ENCODE measurements at regions not wholly inside any gene's neighbourhood (a gene's known extent, or its start where the extent isn't known, plus 50 kb on each side); places are given as distances from the start of the nearest gene placed in this dataset.

DNA sequence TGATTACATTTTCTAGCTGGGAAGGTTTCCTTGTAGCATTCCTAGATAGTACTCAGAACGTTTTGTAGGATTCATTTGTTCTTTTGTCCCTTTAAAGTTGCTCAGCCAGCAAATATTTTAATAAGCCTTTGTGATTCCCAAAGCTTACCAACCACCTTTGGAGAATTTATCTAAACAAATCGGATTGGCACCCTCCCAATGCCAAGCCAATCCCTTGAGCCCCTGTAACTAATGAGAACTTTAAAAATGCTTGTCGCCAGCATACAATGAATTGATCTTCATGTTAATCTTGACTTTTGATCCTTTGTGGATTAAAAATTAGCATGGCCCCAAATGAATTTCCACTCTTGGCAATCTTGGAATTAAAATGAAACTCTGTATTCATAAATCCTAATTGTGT lies 559.5 kb downstream of the UTRN start:
- intact Hi-C loops (cut with micrococcal nuclease; ENCODE audit: unreplicated experiment) = no loop called here
- POLR2A ChIA-PET (ENCODE audit: low non-redundant PET) = interaction anchor here (0.6 kb wide), 1 partner anchor 932 kb away, joined by 3 read pairs; no protein-coding TSS in a partner anchor
- DNase-seq (ENCODE audit: low spot score) = peak; percentile 11
- peaks cover 11% of the 10 kb centered on the region for H3K4me1 ChIP-seq (ENCODE audit: insufficient read depth, low read length, poor library complexity, severe bottlenecking)
- no peak overlapping the region for H3K27ac ChIP-seq (ENCODE audit: low read depth, low read length, poor library complexity, severe bottlenecking)
- no peaks in the 10 kb centered on the region for H3K27me3 ChIP-seq (replicated peaks; ENCODE audit: insufficient read depth, low read depth, low read length, poor library complexity)
- TF ChIP-seq, protein P1, sequence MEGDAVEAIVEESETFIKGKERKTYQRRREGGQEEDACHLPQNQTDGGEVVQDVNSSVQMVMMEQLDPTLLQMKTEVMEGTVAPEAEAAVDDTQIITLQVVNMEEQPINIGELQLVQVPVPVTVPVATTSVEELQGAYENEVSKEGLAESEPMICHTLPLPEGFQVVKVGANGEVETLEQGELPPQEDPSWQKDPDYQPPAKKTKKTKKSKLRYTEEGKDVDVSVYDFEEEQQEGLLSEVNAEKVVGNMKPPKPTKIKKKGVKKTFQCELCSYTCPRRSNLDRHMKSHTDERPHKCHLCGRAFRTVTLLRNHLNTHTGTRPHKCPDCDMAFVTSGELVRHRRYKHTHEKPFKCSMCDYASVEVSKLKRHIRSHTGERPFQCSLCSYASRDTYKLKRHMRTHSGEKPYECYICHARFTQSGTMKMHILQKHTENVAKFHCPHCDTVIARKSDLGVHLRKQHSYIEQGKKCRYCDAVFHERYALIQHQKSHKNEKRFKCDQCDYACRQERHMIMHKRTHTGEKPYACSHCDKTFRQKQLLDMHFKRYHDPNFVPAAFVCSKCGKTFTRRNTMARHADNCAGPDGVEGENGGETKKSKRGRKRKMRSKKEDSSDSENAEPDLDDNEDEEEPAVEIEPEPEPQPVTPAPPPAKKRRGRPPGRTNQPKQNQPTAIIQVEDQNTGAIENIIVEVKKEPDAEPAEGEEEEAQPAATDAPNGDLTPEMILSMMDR (conservative IDR thresholded peaks at IDR 0.05; ENCODE audit: low read depth, low read length) = no peak
- TF ChIP-seq EZH2 (IDR thresholded peaks at IDR 0.05; ENCODE audit: borderline replicate concordance, low read depth, low read length, poor library complexity, severe bottlenecking) = no peak
- H3K4me3 ChIP-seq (ENCODE audit: low read depth, low read length, poor library complexity, severe bottlenecking) = no peak overlapping the region
- H3K9me3 ChIP-seq (ENCODE audit: low read depth, low read length, poor library complexity, severe bottlenecking) = no peaks in the 10 kb centered on the region
- no TSS peak for BruUV-seq (replicated peaks)
- H3K36me3 ChIP-seq (ENCODE audit: insufficient read depth, low read length, poor library complexity, severe bottlenecking) = peaks cover 8% of the 10 kb centered on the region
- CTCF ChIA-PET = no interaction called here

GRCh38 chr6:144845186-144845585 lies 560.1 kb downstream of the UTRN start:
- ChIA-PET CTCF (no interaction called here), POLR2A (ENCODE audit: low non-redundant PET) (interaction anchor here (0.6 kb wide), 1 partner anchor 931 kb away, joined by 3 read pairs; no protein-coding TSS in a partner anchor)
- H3K27ac ChIP-seq (ENCODE audit: low read depth, low read length, poor library complexity, severe bottlenecking) = no peak overlapping the region
- no peak overlapping the region for H3K4me3 ChIP-seq (ENCODE audit: low read depth, low read length, poor library complexity, severe bottlenecking)
- H3K4me1 ChIP-seq (ENCODE audit: insufficient read depth, low read length, poor library complexity, severe bottlenecking) = peaks cover 11% of the 10 kb centered on the region
- intact Hi-C loops (cut with micrococcal nuclease; ENCODE audit: unreplicated experiment) = no loop called here
- no peaks in the 10 kb centered on the region for H3K27me3 ChIP-seq (replicated peaks; ENCODE audit: insufficient read depth, low read depth, low read length, poor library complexity)
- H3K36me3 ChIP-seq (ENCODE audit: insufficient read depth, low read length, poor library complexity, severe bottlenecking) = peaks cover 7% of the 10 kb centered on the region
- TF ChIP-seq, protein P1 (conservative IDR thresholded peaks at IDR 0.05; ENCODE audit: low read depth, low read length) = no peak
- no peak for TF ChIP-seq EZH2 (IDR thresholded peaks at IDR 0.05; ENCODE audit: borderline replicate concordance, low read depth, low read length, poor library complexity, severe bottlenecking)
- BruUV-seq (replicated peaks) = no TSS peak
- DNase-seq (ENCODE audit: low spot score) = no peak
- no peaks in the 10 kb centered on the region for H3K9me3 ChIP-seq (ENCODE audit: low read depth, low read length, poor library complexity, severe bottlenecking)

DNA sequence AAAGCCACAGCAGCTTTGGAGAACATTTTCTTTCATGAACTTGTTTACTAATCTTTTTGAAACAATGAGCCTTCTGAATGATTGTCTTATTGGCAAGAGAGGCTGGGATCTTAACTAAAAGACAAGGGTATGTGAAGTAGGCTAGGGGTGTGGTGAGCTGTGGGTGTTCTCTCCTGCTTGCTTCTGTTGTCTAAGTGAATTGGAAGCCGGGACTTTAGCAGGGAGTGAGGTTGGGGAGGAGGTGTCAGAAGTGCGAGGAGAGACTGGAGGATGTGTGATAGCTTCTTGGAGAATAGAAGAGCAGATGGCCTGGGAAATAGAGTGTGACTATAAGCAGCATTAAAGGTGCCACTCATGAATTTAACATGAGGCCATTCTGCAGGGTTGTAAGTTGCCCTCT lies 562.8 kb downstream of the UTRN start:
- ChIA-PET CTCF (no interaction called here), POLR2A (ENCODE audit: low non-redundant PET) (no interaction called here)
- Histone ChIP-seq H3K4me3 (ENCODE audit: low read depth, low read length, poor library complexity, severe bottlenecking) (no peak overlapping the region), H3K36me3 (ENCODE audit: insufficient read depth, low read length, poor library complexity, severe bottlenecking) (peaks cover under 1% of the 10 kb centered on the region), H3K4me1 (ENCODE audit: insufficient read depth, low read length, poor library complexity, severe bottlenecking) (peaks cover 11% of the 10 kb centered on the region), H3K27ac (ENCODE audit: low read depth, low read length, poor library complexity, severe bottlenecking) (no peak overlapping the region), H3K9me3 (ENCODE audit: low read depth, low read length, poor library complexity, severe bottlenecking) (no peaks in the 10 kb centered on the region), H3K27me3 (replicated peaks; ENCODE audit: insufficient read depth, low read depth, low read length, poor library complexity) (no peaks in the 10 kb centered on the region)
- TF ChIP-seq EZH2 (IDR thresholded peaks at IDR 0.05; ENCODE audit: borderline replicate concordance, low read depth, low read length, poor library complexity, severe bottlenecking) = no peak
- TF ChIP-seq, protein P1 (conservative IDR thresholded peaks at IDR 0.05; ENCODE audit: low read depth, low read length) = no peak
- DNase-seq (ENCODE audit: low spot score) = no peak
- no TSS peak for BruUV-seq (replicated peaks)
- intact Hi-C loops (cut with micrococcal nuclease; ENCODE audit: unreplicated experiment) = no loop called here
